NCI-H2029 treated with DMSO at 0.1 percent for 48 hours (cell line): ENCODE measurements at regions not wholly inside any gene's neighbourhood (a gene's known extent, or its start where the extent isn't known, plus 50 kb on each side); places are given as distances from the start of the nearest gene placed in this dataset.

Experiments
- DNase-seq: peaks from one replicate; lab custom pipeline; 2025; lab: John Stamatoyannopoulos, UW

GRCh38 chr10:10642751-10643150 lies 374.9 kb upstream of the CELF2 start:
- no peak for DNase-seq

- DNase-seq: no peak
These were observed 373.5 kb upstream of the CELF2 start for GRCh38 chr10:10644008-10644646.

GRCh38 chr10:10644676-10645385 lies 372.8 kb upstream of the CELF2 start:
- DNase-seq: no peak

GRCh38 chr10:10647331-10647730 lies 370.3 kb upstream of the CELF2 start:
- DNase-seq: no peak

- no peak for DNase-seq
These were observed 360.4 kb upstream of the CELF2 start for GRCh38 chr10:10657139-10657760.

- no peak for DNase-seq
These were observed 359.4 kb upstream of the CELF2 start for GRCh38 chr10:10658172-10658785.

GRCh38 chr10:10660054-10660453 lies 357.6 kb upstream of the CELF2 start:
- no peak for DNase-seq

GRCh38 chr10:10661176-10661575 lies 356.5 kb upstream of the CELF2 start:
- no peak for DNase-seq

- no peak for DNase-seq
These were observed 354.8 kb upstream of the CELF2 start for GRCh38 chr10:10662716-10663408.

- no peak for DNase-seq
These were observed 354.1 kb upstream of the CELF2 start for GRCh38 chr10:10663622-10664021.

GRCh38 chr10:10665750-10666149 lies 351.9 kb upstream of the CELF2 start:
- DNase-seq: no peak

- no peak for DNase-seq
These were observed 350.2 kb upstream of the CELF2 start for GRCh38 chr10:10667466-10667865.

- DNase-seq: no peak
These were observed 340.7 kb upstream of the CELF2 start for GRCh38 chr10:10676972-10677371.

GRCh38 chr10:10677479-10677878 lies 340.2 kb upstream of the CELF2 start:
- DNase-seq: no peak

- no peak for DNase-seq
These were observed 337.2 kb upstream of the CELF2 start for GRCh38 chr10:10680496-10680895.

GRCh38 chr10:10684972-10685371 lies 332.7 kb upstream of the CELF2 start:
- DNase-seq: no peak

GRCh38 chr10:10685566-10685965 lies 332.1 kb upstream of the CELF2 start:
- no peak for DNase-seq

GRCh38 chr10:10687751-10688150 lies 329.9 kb upstream of the CELF2 start:
- no peak for DNase-seq

GRCh38 chr10:10699427-10699826 lies 318.2 kb upstream of the CELF2 start:
- DNase-seq: no peak

- no peak for DNase-seq
These were observed 316.5 kb upstream of the CELF2 start for GRCh38 chr10:10701084-10701611.

- DNase-seq: no peak
These were observed 315.5 kb upstream of the CELF2 start for GRCh38 chr10:10702211-10702610.

GRCh38 chr10:10703382-10703781 lies 314.3 kb upstream of the CELF2 start:
- no peak for DNase-seq
